T-helper 1 cell treated with Interleukin-12 subunit alpha and Interleukin-12 subunit beta and Interleukin-4 antibody, amounts not matched to agents 30 μg/mL and 1 μg/mL, for 36 hours (primary cell): ENCODE measurements at regions not wholly inside any gene's neighbourhood (a gene's known extent, or its start where the extent isn't known, plus 50 kb on each side); places are given as distances from the start of the nearest gene placed in this dataset.

Experiments used
- H3K27ac Mint-ChIP-seq: one replicate; pipeline ENCODE4 v1.8.0; 2021; ENCODE audit warnings: mild to moderate bottlenecking, mixed read lengths
- H3K27me3 Mint-ChIP-seq: one replicate; pipeline ENCODE4 v1.8.0; 2021; ENCODE audit warnings: low read depth, mixed read lengths
- H3K36me3 Mint-ChIP-seq: one replicate; pipeline ENCODE4 v1.8.0; 2021; ENCODE audit warnings: low read depth, mixed read lengths
- H3K4me1 Mint-ChIP-seq: one replicate; pipeline ENCODE4 v1.8.0; 2021; ENCODE audit warnings: low read depth, mixed read lengths
- H3K4me3 Mint-ChIP-seq: one replicate; pipeline ENCODE4 v1.8.0; 2021; ENCODE audit warnings: mild to moderate bottlenecking, moderate library complexity, mixed read lengths
- H3K9me3 Mint-ChIP-seq: one replicate; pipeline ENCODE4 v1.8.0; 2021; ENCODE audit warnings: mixed read lengths

DNA sequence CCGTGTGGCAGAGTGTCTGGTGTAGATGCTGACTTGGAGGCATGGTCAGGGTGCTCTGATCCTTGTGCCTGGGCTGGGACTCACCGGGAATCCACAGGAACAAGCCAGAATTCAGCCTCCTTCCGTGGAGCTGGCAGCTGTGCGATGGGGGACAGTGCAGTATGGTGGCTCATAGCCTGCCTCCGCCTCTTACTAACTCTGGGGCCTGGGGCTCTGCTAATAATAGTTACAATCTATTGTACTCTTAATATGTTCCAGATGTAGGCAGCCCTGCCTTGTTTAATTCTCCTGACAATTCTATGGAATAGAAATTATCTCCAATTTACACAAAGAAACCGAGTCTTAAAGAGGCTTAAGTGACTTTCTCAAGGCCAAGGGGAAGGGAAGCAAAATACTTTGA lies 77.6 kb downstream of the PCDH1 start:
- Mint-ChIP-seq H3K4me3 (no peak overlapping the region), H3K27me3 (peaks cover 28% of the 10 kb centered on the region), H3K27ac (no peak overlapping the region), H3K9me3 (no peaks in the 10 kb centered on the region), H3K4me1 (no peaks in the 10 kb centered on the region), H3K36me3 (no peaks in the 10 kb centered on the region)

DNA sequence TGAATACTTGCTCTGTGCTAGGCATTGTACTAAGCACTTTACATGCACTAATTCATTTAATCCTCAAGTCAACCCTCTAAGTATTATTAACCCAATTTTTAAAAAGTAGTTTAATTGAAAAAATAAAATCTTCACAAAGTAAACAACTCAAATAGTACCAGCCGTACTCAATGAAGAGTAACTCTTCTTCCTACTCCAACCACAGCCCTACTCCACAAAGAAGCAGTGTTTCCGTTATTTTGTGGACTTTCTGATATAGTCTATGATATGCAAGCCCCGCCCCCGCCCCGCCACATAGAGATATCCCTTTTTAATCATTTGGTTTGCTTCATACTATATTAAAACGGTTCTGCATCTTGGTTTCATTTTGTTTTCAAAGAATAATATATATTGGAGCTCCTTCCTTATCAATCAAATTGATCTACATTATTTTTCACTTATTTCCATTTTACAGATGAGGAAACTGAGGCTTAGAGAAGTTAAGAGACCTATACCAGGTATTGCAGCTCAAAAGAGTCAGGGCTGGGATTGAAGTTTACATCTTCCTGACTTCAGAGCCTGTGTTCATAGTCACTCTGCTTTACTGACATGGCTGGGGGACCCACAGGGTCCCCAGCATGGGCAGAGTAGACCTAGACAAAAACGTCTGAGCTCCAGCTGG lies 78.6 kb downstream of the PCDH1 start:
- H3K27me3 Mint-ChIP-seq, result peaks cover 21% of the 10 kb centered on the region
- no peaks in the 10 kb centered on the region for H3K9me3 Mint-ChIP-seq
- H3K27ac Mint-ChIP-seq, result no peak overlapping the region
- H3K36me3 Mint-ChIP-seq, result no peaks in the 10 kb centered on the region
- no peaks in the 10 kb centered on the region for H3K4me1 Mint-ChIP-seq
- H3K4me3 Mint-ChIP-seq, result no peak overlapping the region

DNA sequence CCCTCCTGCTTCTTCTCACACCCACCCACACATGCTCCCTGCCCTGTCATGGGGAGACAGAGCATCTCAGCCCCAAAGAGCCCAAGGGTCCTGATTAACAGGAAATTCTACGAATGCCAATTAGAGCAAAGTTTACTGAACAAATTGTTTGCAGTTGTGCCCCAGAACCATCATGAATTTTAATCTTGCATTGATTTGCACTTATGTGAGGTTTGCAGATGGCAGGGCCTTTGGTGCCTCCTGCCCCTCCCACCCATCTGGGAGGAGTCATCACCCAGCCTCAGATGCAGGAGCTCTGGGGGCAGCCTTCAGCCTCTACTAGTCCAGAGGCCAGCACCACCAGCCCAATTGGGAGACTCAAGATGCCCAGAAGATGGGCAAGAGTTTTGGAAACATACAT lies 80.8 kb downstream of the PCDH1 start:
- Mint-ChIP-seq H3K36me3 (no peaks in the 10 kb centered on the region), H3K9me3 (no peaks in the 10 kb centered on the region), H3K27ac (no peak overlapping the region), H3K4me3 (no peak overlapping the region), H3K4me1 (no peaks in the 10 kb centered on the region), H3K27me3 (peaks cover 4% of the 10 kb centered on the region)

DNA sequence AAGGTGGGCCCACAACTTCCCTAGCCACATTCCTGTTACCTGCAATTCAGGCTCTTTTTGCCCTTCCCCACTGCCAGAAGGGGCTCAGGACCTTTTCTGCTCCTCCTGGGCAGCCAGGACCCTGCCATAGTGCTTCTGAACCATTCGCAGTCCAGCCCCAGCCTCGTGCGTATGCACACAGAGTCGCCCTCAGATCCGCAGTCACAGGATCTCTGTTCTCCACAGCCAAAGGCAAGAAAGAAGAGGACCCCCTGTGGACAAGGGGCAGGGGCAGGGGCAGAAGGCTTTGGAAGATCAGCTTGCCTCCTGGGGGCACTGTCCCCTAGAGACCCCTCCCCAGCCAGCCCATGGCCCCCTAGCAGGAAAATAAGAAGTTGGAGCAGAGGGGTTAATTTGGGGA lies 82.8 kb downstream of the PCDH1 start:
- Mint-ChIP-seq H3K4me3 (no peak overlapping the region), H3K27ac (no peak overlapping the region), H3K36me3 (no peaks in the 10 kb centered on the region), H3K4me1 (no peaks in the 10 kb centered on the region), H3K27me3 (peaks cover 9% of the 10 kb centered on the region), H3K9me3 (no peaks in the 10 kb centered on the region)

DNA sequence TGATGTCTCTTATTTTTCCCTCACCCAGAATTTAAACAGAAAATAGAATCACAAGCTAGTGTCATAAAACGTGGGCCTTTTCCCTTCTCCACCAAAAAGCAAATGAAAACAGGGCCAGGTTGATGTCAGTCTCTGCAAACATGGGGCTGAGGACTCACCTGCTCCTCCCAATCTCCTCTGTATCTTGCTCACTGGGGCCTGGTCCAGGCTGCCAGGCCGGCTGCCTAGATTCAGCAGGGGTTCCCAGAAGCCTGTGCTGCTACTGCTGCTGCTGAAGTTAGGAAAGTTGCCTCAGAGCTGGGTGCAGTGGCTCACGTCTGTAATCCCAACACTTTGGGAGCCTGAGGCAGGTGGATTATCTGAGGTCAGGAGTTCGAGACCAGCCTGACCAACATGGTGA lies 84.3 kb downstream of the PCDH1 start:
- H3K9me3 Mint-ChIP-seq, result no peaks in the 10 kb centered on the region
- no peaks in the 10 kb centered on the region for H3K36me3 Mint-ChIP-seq
- H3K27me3 Mint-ChIP-seq, result peaks cover 17% of the 10 kb centered on the region
- H3K4me1 Mint-ChIP-seq, result no peaks in the 10 kb centered on the region
- H3K4me3 Mint-ChIP-seq, result no peak overlapping the region
- no peak overlapping the region for H3K27ac Mint-ChIP-seq

DNA sequence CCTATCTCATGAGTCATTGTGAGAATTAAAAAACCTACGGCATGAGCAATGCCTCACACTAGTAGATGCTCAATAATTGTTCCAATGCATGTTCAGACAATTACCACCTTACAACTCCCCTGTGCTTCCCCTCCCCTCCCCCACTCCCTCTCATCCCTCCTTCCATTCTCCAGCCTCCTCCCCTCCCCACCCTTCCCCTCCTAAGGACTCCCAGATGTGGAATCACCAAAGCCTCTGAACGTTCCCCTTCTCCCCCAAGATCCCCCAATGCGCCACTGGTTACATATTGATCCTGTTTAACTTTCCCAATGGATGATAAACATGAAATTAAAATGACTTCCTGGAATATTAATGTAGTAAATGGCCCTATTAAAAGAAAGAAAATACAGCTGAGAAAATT lies 84.8 kb downstream of the PCDH1 start:
- H3K27me3 Mint-ChIP-seq, result peaks cover 18% of the 10 kb centered on the region
- H3K27ac Mint-ChIP-seq, result no peak overlapping the region
- no peak overlapping the region for H3K4me3 Mint-ChIP-seq
- H3K36me3 Mint-ChIP-seq, result no peaks in the 10 kb centered on the region
- no peaks in the 10 kb centered on the region for H3K9me3 Mint-ChIP-seq
- no peaks in the 10 kb centered on the region for H3K4me1 Mint-ChIP-seq

DNA sequence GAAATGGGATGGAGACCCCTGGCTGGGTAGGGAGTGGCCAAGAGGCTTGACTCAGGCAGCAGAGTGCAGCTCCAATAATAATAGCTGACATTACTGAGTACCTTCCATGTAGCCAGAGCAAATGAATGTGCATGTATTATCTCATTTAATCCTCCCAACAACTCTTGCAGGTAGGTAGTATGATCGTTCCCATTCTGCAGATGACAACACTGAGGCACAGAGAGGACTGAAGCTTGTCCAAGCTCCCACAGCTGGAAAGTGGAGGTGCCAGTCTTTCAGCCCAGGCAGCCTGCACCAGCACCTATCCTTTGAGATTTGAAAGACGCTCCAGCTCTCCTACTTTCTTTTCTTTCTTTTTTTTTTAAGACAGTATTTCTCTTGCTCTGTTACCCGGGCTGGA lies 87.6 kb downstream of the PCDH1 start:
- no peak overlapping the region for H3K27ac Mint-ChIP-seq
- no peak overlapping the region for H3K4me3 Mint-ChIP-seq
- no peaks in the 10 kb centered on the region for H3K4me1 Mint-ChIP-seq
- peaks cover 18% of the 10 kb centered on the region for H3K27me3 Mint-ChIP-seq
- no peaks in the 10 kb centered on the region for H3K9me3 Mint-ChIP-seq
- H3K36me3 Mint-ChIP-seq, result no peaks in the 10 kb centered on the region

DNA sequence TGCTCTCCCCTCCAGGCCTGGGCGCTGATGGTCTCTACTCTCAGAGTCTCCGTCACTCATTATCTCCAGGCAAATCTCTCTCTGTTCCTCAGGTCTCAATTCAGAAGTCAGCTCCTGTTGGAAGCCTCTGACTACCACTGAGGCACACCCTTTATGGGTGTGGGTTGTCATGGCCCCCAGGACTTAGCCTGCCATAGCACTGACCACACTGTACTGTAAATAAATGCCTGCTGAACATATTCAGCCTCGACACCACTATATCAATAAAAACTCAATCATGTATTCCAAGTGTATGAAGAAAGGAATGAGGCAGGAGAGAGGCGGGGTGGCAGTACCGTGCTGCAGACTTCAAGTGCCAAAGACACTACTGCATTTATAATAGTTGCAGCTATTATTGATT lies 88.9 kb downstream of the PCDH1 start:
- Mint-ChIP-seq H3K36me3 (no peaks in the 10 kb centered on the region), H3K27me3 (peaks cover 18% of the 10 kb centered on the region), H3K9me3 (no peaks in the 10 kb centered on the region), H3K27ac (no peak overlapping the region), H3K4me3 (no peak overlapping the region), H3K4me1 (no peaks in the 10 kb centered on the region)

DNA sequence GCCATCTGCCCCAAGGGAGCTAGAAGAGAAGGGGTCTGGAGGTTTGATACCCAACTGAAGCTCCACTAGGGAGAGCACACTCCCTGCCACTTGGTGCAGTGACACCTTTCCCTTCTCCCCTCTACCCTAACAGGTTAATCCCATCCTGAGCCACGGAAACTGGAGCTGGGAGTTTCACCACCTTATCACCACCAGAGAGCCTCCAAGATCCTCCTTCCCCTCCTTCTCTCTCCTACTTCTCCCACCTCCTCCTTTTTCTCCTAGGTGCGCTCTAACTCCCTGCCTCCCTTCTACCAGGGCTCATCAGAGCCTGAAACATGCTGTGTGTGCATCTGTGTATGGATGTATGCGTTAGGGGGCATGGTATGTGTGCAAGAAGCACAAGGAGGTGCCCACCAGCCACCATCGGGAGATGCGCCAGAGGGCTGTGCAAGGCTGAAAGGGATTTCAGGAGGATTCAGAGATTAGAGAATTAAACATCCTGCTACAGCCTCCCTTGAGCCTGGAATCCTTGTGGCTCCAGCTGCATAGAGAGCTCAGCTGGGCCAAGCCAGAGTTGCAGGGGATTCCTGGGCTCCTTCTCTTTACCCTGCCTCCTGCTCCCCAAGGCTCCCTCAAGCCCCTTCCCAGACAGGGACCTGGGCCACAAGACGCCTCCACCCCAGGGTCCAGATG lies 89.8 kb downstream of the PCDH1 start:
- no peaks in the 10 kb centered on the region for H3K9me3 Mint-ChIP-seq
- H3K27ac Mint-ChIP-seq, result no peak overlapping the region
- H3K36me3 Mint-ChIP-seq, result no peaks in the 10 kb centered on the region
- H3K4me3 Mint-ChIP-seq, result no peak overlapping the region
- peaks cover 21% of the 10 kb centered on the region for H3K27me3 Mint-ChIP-seq
- no peaks in the 10 kb centered on the region for H3K4me1 Mint-ChIP-seq

DNA sequence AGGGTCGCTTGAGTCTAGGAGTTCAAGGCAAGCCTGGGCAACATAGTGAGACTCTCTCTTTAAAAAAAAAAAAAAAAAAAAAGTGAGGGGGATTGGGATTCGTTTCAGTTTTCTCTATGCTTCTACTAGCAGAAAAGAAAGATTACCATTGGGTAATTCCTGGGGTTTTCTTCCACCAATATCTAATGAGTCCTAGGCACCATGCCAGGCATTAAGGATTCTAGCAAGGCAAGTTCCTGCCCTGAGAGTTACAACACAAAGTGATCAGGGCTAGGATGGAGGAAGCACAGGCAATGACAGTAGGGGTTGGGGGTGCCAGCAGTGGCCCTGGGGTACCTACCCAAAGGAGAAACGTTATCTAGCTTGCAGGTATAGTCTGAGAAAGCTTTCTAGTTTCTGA lies 90.8 kb downstream of the PCDH1 start:
- no peak overlapping the region for H3K27ac Mint-ChIP-seq
- no peak overlapping the region for H3K4me3 Mint-ChIP-seq
- H3K9me3 Mint-ChIP-seq, result no peaks in the 10 kb centered on the region
- H3K27me3 Mint-ChIP-seq, result peaks cover 21% of the 10 kb centered on the region
- no peaks in the 10 kb centered on the region for H3K36me3 Mint-ChIP-seq
- no peaks in the 10 kb centered on the region for H3K4me1 Mint-ChIP-seq

DNA sequence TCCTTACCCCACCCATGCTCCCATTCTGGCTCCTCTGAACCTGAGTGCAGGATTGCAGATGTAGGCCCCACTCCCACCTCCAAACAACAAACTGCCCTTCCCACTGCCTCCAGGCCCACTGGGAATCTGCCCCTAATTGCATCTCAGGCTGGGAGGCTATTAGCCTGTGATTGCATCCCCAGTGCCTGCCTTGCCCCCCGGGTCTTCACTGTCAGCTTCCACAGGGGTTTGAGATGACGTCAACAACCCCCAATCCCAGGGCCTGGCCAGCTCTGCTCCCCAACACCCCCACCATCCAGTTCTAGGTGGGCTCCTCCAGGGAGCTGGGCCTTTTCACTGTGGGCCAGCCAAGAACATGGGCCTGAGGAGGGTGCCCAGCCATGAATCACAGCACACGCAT lies 91.5 kb downstream of the PCDH1 start:
- no peaks in the 10 kb centered on the region for H3K36me3 Mint-ChIP-seq
- H3K9me3 Mint-ChIP-seq, result no peaks in the 10 kb centered on the region
- peaks cover 18% of the 10 kb centered on the region for H3K27me3 Mint-ChIP-seq
- no peaks in the 10 kb centered on the region for H3K4me1 Mint-ChIP-seq
- H3K4me3 Mint-ChIP-seq, result no peak overlapping the region
- H3K27ac Mint-ChIP-seq, result no peak overlapping the region

DNA sequence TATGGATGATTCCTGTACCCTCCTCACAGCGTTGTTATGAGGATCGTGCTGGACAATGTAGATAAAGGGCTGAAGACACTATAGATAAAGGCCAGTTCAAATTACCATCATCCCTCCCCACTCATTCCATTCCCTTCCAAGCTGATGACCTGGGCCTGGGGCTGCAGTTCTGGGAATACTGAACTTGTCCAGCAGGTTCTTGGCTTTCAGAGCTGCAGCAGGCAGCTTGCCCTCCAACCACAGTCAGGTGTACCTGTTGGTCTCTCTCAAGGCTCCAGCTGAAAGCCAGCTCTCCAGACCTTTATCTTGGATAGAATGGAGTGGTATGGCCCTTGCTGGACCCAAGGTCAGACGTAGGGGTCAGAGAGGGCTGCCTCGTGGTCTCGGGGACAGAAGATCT lies 92.5 kb downstream of the PCDH1 start:
- Mint-ChIP-seq H3K9me3 (no peaks in the 10 kb centered on the region), H3K36me3 (no peaks in the 10 kb centered on the region), H3K4me1 (no peaks in the 10 kb centered on the region), H3K27me3 (peaks cover 15% of the 10 kb centered on the region), H3K27ac (no peak overlapping the region), H3K4me3 (no peak overlapping the region)

DNA sequence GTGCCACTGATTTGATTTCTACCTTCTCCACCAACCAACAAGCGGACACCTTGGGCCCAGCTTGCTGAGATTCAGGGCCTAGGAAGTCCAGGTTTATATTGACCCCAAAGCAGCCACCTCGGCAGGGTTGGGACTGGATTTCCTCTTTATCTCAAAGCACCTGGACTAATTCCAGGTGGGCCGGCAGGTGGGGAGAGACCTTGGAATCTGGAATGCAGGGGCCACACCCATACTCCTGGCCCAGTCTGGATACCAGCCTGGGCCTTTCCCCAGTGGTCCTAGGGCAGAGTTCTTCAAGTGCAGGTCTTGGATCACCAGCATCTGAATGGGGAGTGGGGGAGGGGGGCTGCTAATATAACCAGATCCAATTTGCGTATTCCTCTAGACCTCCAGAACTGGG lies 93.1 kb downstream of the PCDH1 start:
- Mint-ChIP-seq H3K27ac (no peak overlapping the region), H3K36me3 (no peaks in the 10 kb centered on the region), H3K27me3 (peaks cover 15% of the 10 kb centered on the region), H3K4me1 (no peaks in the 10 kb centered on the region), H3K4me3 (no peak overlapping the region), H3K9me3 (no peaks in the 10 kb centered on the region)

DNA sequence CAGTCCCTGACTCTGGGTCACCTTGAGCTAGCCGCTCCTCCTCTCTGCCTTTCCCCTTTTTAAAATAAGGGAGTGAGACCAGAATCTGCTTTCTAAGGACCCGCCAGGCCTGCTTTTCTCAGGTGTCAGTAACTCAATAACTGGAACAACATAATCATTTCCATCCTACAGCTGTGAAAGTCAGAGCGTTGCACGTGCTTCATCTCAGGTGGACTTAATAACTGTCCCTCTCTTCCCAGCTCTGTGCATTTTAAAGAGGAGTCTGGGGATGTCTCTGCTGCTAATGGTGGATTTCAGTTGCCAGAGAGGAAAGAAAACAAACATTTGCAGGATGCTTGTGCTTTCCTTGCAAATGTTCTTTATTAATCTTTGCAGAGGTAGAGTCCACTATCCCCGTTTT lies 93.7 kb downstream of the PCDH1 start:
- no peak overlapping the region for H3K27ac Mint-ChIP-seq
- no peaks in the 10 kb centered on the region for H3K4me1 Mint-ChIP-seq
- H3K27me3 Mint-ChIP-seq, result peaks cover 13% of the 10 kb centered on the region
- no peaks in the 10 kb centered on the region for H3K9me3 Mint-ChIP-seq
- H3K36me3 Mint-ChIP-seq, result no peaks in the 10 kb centered on the region
- H3K4me3 Mint-ChIP-seq, result no peak overlapping the region

DNA sequence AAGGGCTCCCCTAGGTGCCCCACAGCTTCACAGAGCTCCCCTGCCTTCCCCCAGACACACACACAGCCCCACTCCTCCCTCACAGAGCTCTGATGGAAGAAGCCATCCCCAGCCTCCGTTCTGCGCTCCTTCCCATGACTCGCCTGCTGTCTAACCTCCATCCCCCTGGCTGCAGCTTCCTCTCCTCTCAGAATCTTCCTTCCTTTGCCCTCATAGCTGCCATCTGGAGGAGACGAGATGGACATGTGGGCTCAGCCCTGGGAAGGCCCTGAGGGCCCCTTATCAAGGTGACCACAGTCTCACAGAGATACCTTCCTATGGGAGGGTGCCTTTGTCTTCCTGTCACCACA lies 94.3 kb downstream of the PCDH1 start:
- H3K27ac Mint-ChIP-seq, result no peak overlapping the region
- H3K36me3 Mint-ChIP-seq, result no peaks in the 10 kb centered on the region
- H3K9me3 Mint-ChIP-seq, result no peaks in the 10 kb centered on the region
- H3K4me1 Mint-ChIP-seq, result no peaks in the 10 kb centered on the region
- H3K27me3 Mint-ChIP-seq, result peaks cover 8% of the 10 kb centered on the region
- H3K4me3 Mint-ChIP-seq, result no peak overlapping the region
